Effector memory CD8-positive, alpha-beta T cell (primary cell): ENCODE measurements at regions not wholly inside any gene's neighbourhood (a gene's known extent, or its start where the extent isn't known, plus 50 kb on each side); places are given as distances from the start of the nearest gene placed in this dataset.
"Not testable (repeated sequence)": the region's sequence is repeated elsewhere in the genome, so short reads cannot be mapped to it uniquely, and the experiment has no call there.

Source experiments
- ATAC-seq: fragments of 150-1000 bp; cut with Tn5 transposase; replicated peaks from 2 replicates; pipeline ENCODE4 v1.10.0; 2021; ENCODE audit warnings: mild to moderate bottlenecking, moderate library complexity
- DNase-seq, 3 experiments: peaks; one replicate each; pipeline ENCODE4 v3.0.0; 2021
- H3K27ac Mint-ChIP-seq, 2 donors: one replicate each; pipeline ENCODE4 v1.8.0; 2022; ENCODE audit warnings: mild to moderate bottlenecking in 2 of 2, mixed read lengths in 2 of 2, moderate library complexity in 2 of 2
- H3K27me3 Mint-ChIP-seq, 2 donors: one replicate each; pipeline ENCODE4 v1.8.0; 2022; ENCODE audit warnings: mixed read lengths in 2 of 2
- H3K36me3 Mint-ChIP-seq: one replicate; pipeline ENCODE4 v1.8.0; 2022; ENCODE audit warnings: mild to moderate bottlenecking, moderate library complexity, mixed read lengths; ENCODE audit not compliant: insufficient read depth
- H3K4me1 Mint-ChIP-seq, 2 donors: one replicate each; pipeline ENCODE4 v1.8.0; 2022; ENCODE audit warnings: low read depth in 2 of 2, mixed read lengths in 2 of 2
- H3K4me3 Mint-ChIP-seq, 2 donors: one replicate each; pipeline ENCODE4 v1.8.0; 2022; ENCODE audit warnings: mild to moderate bottlenecking in 2 of 2, mixed read lengths in 2 of 2, moderate library complexity in 2 of 2
- H3K9me3 Mint-ChIP-seq, 2 donors: one replicate each; pipeline ENCODE4 v1.8.0; 2022; ENCODE audit warnings: mixed read lengths in 2 of 2

DNA sequence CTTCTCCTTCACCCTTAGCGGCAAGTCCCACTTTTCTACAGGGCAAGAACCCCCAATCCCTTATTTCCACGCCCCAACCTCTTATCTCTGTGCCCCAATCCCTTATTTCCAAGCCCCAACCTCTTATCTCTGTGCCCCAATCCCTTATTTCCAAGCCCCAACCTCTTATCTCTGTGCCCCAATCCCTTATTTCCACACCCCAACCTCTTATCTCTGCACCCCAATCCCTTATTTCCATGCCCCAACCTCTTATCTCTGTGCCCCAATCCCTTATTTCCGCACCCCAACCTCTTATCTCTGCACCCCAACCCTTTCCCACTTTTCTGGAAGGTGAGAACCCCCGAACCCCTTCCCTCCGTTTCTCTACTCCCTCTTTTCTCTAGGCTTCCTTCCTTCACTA lies 116.1 kb upstream of the GJE1 start:
- H3K36me3 Mint-ChIP-seq, H3K27me3 Mint-ChIP-seq, H3K4me1 Mint-ChIP-seq, H3K9me3 Mint-ChIP-seq, H3K4me3 Mint-ChIP-seq, DNase-seq, ATAC-seq, H3K27ac Mint-ChIP-seq: not testable (repeated sequence)

DNA sequence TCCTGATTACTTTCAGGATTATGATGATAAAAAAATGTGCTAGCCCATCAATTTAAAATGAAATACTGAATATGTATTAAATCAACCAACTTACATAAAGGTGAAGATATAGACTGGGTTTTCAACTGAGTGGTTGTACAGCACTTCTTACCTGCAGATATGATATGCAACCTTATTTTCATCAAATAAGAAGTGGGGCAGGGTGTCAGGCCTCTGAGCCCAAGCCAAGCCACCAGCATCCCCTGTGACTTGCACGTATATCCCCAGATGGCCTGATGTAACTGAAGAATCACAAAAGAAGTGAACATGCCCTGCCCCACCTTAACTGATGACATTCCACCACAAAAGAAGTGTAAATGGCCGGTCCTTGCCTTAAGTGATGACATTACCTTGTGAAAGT lies 117.3 kb upstream of the GJE1 start:
- H3K27ac Mint-ChIP-seq, H3K9me3 Mint-ChIP-seq, DNase-seq, H3K27me3 Mint-ChIP-seq, H3K4me3 Mint-ChIP-seq, H3K36me3 Mint-ChIP-seq, H3K4me1 Mint-ChIP-seq, ATAC-seq: not testable (repeated sequence)

DNA sequence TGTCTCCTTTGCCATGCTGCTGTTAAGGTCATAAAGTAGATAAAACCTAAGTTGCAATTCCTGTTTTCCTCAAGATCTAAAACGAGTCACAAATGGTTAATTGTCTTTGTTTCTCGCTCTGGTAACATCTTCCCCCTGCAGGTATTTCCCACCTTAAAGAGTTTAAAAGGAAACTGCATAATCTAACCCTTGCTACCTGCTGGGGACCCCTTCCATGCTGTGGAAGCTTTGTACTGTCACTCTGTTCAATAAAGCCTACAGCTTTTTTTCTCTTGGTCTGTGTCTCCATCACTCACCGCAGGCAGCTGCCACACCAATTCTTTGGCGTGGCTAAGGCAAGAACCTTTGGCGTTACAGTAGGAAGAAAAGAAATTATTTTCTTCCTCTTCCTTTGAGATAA lies 117.7 kb upstream of the GJE1 start:
- no peaks in the 10 kb centered on the region for H3K4me1 Mint-ChIP-seq
- no peak overlapping the region for H3K27ac Mint-ChIP-seq
- H3K4me3 Mint-ChIP-seq: no peak overlapping the region
- ATAC-seq (no peak), DNase-seq (no peak)
- peaks cover 0 to 8% of the 10 kb centered on the region in 2 donors for H3K27me3 Mint-ChIP-seq
- H3K9me3 Mint-ChIP-seq: no peaks in the 10 kb centered on the region
- no peaks in the 10 kb centered on the region for H3K36me3 Mint-ChIP-seq

- H3K4me1 Mint-ChIP-seq: no peaks in the 10 kb centered on the region
- H3K27ac Mint-ChIP-seq: no peak overlapping the region
- ATAC-seq (no peak), DNase-seq (no peak)
- no peak overlapping the region for H3K4me3 Mint-ChIP-seq
- peaks cover 0 to 8% of the 10 kb centered on the region in 2 donors for H3K27me3 Mint-ChIP-seq
- no peaks in the 10 kb centered on the region for H3K36me3 Mint-ChIP-seq
- H3K9me3 Mint-ChIP-seq: no peaks in the 10 kb centered on the region
Observed at GRCh38 chr6:142014515-142014914, 118.2 kb upstream of the GJE1 start.

DNA sequence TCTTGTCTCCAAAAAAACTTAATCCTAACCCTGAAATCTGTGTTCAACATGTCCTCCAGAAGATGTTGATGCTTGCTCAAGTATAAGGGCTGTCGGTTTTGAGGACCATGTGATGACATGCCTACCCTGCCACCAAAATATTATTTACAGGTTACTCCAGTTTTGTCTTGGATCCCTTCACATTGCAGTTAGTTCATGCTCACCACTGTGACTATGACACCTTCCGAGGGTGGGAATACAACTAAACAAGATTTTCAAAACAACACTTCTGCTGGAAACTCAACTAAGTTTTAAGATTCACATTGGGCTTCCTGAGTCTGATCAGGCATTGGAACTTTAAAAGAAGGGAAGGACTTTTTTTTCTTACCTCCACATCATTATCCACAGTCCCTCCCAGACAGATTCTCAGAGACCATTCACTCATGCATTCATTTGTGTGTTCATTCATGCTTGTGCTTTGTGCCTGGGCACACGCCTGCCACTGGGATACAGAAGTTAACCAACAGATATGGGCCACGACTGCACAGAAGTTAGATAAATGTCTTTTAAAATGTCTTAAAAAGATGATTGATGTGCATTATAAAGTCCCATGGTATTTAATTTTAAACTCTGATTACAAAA lies 118.7 kb upstream of the GJE1 start:
- DNase-seq (no peak), ATAC-seq (no peak)
- Mint-ChIP-seq H3K27me3 (peaks cover 0 to 8% of the 10 kb centered on the region in 2 donors), H3K36me3 (no peaks in the 10 kb centered on the region), H3K27ac (no peak overlapping the region), H3K4me3 (no peak overlapping the region), H3K9me3 (no peaks in the 10 kb centered on the region), H3K4me1 (no peaks in the 10 kb centered on the region)

GRCh38 chr6:142013287-142013686 lies 119.4 kb upstream of the GJE1 start:
- no peak for ATAC-seq
- Mint-ChIP-seq H3K27ac (no peak overlapping the region), H3K4me3 (no peak overlapping the region)

GRCh38 chr6:142011775-142012174 lies 121.0 kb upstream of the GJE1 start:
- no peak overlapping the region for H3K4me3 Mint-ChIP-seq
- DNase-seq (no peak), ATAC-seq (no peak)
- H3K9me3 Mint-ChIP-seq: no peaks in the 10 kb centered on the region
- no peaks in the 10 kb centered on the region for H3K36me3 Mint-ChIP-seq
- H3K27ac Mint-ChIP-seq: no peak overlapping the region
- no peaks in the 10 kb centered on the region for H3K4me1 Mint-ChIP-seq
- no peaks in the 10 kb centered on the region for H3K27me3 Mint-ChIP-seq

More at GRCh38 chr6:142013287-142013686, 119.4 kb upstream of the GJE1 start:
- peaks cover 0 to 8% of the 10 kb centered on the region in 2 donors for H3K27me3 Mint-ChIP-seq
- H3K4me1 Mint-ChIP-seq: no peaks in the 10 kb centered on the region
- DNase-seq: no peak
- H3K9me3 Mint-ChIP-seq: no peaks in the 10 kb centered on the region
- H3K36me3 Mint-ChIP-seq: no peaks in the 10 kb centered on the region

DNA sequence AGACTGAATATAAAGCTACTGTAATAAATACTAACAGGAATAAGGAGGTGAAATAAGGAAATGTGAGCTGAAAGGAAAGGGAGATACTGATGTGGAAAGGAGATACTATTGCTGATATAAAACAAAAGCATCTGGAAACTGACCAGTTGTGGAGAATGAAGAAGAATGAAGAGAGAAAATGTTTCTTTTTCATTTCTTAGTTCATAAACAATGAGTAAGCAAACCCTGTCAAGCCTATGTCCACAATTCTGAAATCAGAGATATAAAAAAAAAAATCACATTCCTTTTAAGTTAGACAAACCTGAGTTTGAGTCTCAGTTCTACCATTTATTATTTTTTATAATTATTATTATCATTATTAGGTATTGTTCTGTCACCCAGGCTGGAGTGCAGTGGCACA lies 121.6 kb upstream of the GJE1 start:
- Mint-ChIP-seq H3K4me1 (no peaks in the 10 kb centered on the region), H3K36me3 (no peaks in the 10 kb centered on the region), H3K4me3 (no peak overlapping the region), H3K9me3 (no peaks in the 10 kb centered on the region), H3K27ac (no peak overlapping the region), H3K27me3 (no peaks in the 10 kb centered on the region)
- no peak for DNase-seq
- ATAC-seq: no peak

GRCh38 chr6:142009647-142010046 lies 123.1 kb upstream of the GJE1 start:
- H3K27me3 Mint-ChIP-seq: no peaks in the 10 kb centered on the region
- no peak overlapping the region for H3K4me3 Mint-ChIP-seq
- ATAC-seq: no peak
- no peaks in the 10 kb centered on the region for H3K4me1 Mint-ChIP-seq
- H3K9me3 Mint-ChIP-seq: no peaks in the 10 kb centered on the region
- no peak for DNase-seq
- H3K27ac Mint-ChIP-seq: no peak overlapping the region
- H3K36me3 Mint-ChIP-seq: no peaks in the 10 kb centered on the region

- H3K9me3 Mint-ChIP-seq: no peaks in the 10 kb centered on the region
- no peaks in the 10 kb centered on the region for H3K27me3 Mint-ChIP-seq
- DNase-seq (no peak), ATAC-seq (no peak)
- no peak overlapping the region for H3K4me3 Mint-ChIP-seq
- H3K27ac Mint-ChIP-seq: no peak overlapping the region
- no peaks in the 10 kb centered on the region for H3K4me1 Mint-ChIP-seq
- H3K36me3 Mint-ChIP-seq: no peaks in the 10 kb centered on the region
Observed at GRCh38 chr6:142008781-142009180, 123.9 kb upstream of the GJE1 start.

- H3K4me3 Mint-ChIP-seq: no peak overlapping the region
Observed at GRCh38 chr6:142008016-142008735, 124.5 kb upstream of the GJE1 start.

GRCh38 chr6:142005021-142005420 lies 127.7 kb upstream of the GJE1 start:
- H3K36me3 Mint-ChIP-seq: no peaks in the 10 kb centered on the region
- DNase-seq: no peak
- no peak overlapping the region for H3K4me3 Mint-ChIP-seq
- no peak overlapping the region for H3K27ac Mint-ChIP-seq
- no peaks in the 10 kb centered on the region for H3K4me1 Mint-ChIP-seq
- no peaks in the 10 kb centered on the region for H3K27me3 Mint-ChIP-seq
- H3K9me3 Mint-ChIP-seq: no peaks in the 10 kb centered on the region
- ATAC-seq: no peak

More at GRCh38 chr6:142008016-142008735, 124.5 kb upstream of the GJE1 start:
- Mint-ChIP-seq H3K4me1 (no peaks in the 10 kb centered on the region), H3K36me3 (no peaks in the 10 kb centered on the region), H3K9me3 (no peaks in the 10 kb centered on the region), H3K27me3 (no peaks in the 10 kb centered on the region), H3K27ac (no peak overlapping the region)
- ATAC-seq: no peak
- no peak for DNase-seq

DNA sequence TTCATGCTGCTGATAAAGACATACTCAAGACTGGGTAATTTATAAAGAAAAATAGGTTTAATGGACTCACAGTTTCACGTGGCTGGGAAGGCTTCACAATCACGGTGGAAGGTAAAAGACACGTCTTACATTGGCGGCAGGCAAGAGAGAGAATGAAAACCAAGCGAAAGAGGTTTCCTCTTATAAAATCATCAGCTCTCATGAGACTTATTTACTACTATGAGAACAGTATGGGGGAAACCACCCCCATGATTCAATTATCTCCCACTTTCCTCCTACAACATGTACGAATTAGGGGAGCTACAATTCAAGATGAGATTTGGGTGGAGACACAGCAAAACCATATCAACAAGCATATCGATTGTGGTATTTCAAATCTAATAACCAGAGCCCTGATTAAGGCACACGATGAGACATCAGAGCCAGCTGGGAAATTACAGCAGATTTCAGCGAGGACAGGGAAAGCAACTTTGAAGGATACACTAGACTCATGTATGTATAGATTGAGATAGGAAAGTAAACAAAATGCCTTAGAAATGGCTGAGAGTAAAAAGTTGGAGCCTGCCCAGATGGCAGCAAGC lies 129.8 kb upstream of the GJE1 start:
- H3K4me3 Mint-ChIP-seq: no peak overlapping the region

GRCh38 chr6:141996823-141997222 lies 135.9 kb upstream of the GJE1 start:
- H3K4me1 Mint-ChIP-seq: no peaks in the 10 kb centered on the region
- no peak overlapping the region for H3K4me3 Mint-ChIP-seq
- H3K36me3 Mint-ChIP-seq: peaks cover 4% of the 10 kb centered on the region
- DNase-seq: no peak
- H3K27me3 Mint-ChIP-seq: peaks cover 7 to 10% of the 10 kb centered on the region in 2 donors
- no peak overlapping the region for H3K27ac Mint-ChIP-seq
- ATAC-seq: no peak
- H3K9me3 Mint-ChIP-seq: peaks cover 8 to 30% of the 10 kb centered on the region in 2 donors

More for the DNA sequence above, 129.8 kb upstream of the GJE1 start:
- Mint-ChIP-seq H3K9me3 (peaks cover 1 to 15% of the 10 kb centered on the region in 2 donors), H3K36me3 (no peaks in the 10 kb centered on the region), H3K4me1 (no peaks in the 10 kb centered on the region), H3K27me3 (no peaks in the 10 kb centered on the region), H3K27ac (no peak overlapping the region)
- ATAC-seq (no peak), DNase-seq (no peak)
